HG02759 (cell line): ENCODE measurements at regions not wholly inside any gene's neighbourhood (a gene's known extent, or its start where the extent isn't known, plus 50 kb on each side); places are given as distances from the start of the nearest gene placed in this dataset.

Experiments
- ATAC-seq: cut with Tn5 transposase; IDR thresholded peaks from one replicate; pipeline ENCODE4 v1.9.1; 2021; ENCODE audit warnings: mild to moderate bottlenecking, moderate library complexity; ENCODE audit not compliant: unreplicated experiment

- no peak for ATAC-seq
Observed at GRCh38 chr2:204108330-204108751, 171.8 kb downstream of the ICOS start.

GRCh38 chr2:204108781-204109295 is 172.3 kb downstream of the ICOS start:
- no peak for ATAC-seq

DNA sequence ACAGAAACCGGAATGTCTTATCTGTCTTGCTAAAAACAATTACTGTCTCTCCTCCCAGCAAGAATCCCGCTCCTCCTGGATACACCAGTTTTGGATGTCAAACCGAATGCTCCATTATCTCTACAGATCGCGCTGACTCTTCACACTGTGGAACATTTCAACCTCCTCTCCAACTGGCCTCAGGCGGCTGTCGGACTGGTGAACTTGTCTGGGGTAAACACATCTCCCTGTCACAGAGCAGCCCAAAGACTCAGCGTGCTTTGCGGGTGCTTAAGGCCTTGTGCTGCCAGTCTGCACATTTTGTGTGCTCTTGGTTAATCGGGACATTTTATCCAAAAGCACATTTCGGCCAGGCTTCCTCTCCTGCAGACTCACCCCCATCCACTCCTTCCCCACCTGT is 173.1 kb downstream of the ICOS start:
- ATAC-seq = no peak

DNA sequence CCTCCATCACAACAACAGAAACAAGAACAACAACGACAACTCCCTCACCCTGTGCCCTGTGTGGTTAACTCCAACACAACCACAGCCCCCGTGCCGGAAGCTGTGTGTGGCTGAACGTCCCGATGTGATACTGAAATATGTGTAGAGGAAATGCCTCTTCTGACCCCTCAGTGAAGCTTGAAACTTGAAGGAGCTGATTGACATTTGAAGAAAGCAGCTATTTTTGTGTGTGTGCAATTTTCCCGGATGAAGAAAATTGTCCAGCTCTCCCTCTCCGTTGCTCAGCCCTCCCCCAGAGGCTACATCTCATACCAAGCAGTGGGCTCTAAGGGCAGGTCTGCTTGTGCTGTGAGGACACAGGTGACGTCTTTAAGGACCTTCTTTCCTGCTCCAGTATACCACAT is 173.8 kb downstream of the ICOS start:
- peak; percentile 88 for ATAC-seq

DNA sequence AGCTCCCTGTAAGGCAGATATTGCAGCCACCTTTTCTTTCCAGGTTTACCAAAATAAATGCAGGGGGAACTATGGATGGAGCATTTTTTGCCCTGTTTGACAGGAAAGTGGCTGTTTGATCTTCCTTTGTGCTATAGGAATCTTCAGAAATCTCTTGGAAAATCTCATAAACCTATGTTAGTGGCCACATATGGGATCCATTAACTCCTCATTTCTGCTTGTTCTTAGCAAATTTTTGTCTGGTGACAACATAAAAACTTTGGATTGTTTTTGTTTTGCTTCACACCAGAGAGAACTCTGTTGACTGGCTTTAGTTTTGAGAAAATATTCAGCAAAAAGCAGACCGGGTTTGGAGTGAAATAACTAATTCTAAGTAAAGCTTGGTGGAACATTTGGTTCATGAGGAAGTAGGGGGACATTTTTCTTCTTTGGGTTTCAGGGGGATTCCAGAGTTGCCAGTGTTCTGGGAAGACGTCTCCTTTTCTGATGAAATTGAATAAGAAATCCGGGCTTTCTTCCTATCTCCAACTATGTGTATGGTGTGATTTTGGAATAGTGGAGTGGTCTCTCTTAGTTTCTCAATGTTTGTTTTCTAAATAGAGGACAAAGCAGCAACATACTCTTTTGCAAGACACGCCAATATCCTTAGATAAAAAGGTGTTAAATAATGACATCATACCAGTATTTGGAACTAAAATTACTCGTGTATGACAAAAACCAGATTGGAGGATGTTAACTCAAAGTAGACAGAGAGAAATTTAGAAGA is 174.4 kb downstream of the ICOS start:
- ATAC-seq = no peak

DNA sequence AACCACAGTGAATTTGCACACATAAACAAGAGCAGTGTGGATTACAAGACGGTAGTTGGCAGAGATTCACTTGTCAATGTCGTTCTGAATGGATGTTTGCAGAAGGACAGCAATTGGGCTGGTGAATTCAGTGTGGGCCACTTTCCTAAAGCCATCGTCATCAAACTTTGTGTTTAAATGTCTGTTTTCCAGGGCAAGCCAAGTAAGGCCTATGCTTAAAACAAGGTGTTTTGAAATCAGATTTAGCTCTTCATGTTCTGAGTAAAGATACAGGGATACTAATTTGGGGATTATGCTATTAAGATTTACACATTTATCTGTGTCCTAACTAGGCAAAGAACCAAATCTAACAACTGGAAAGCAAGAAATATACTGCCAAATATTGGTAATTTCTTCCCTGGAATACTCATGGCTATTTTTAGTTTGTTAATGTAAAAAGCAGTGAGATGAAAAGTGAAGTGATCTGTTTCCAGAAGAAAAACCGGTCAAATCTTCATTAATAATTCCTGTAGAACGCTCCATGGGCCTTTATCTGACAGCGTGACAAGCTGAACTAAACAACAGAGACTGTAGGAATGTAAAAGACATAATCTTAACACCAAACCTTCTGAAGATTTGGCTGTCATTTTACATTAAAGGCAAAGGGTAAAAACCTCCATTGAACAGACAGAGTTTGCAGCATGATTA is 175.7 kb downstream of the ICOS start:
- no peak for ATAC-seq

GRCh38 chr2:204114295-204115136 is 178.0 kb downstream of the ICOS start:
- no peak for ATAC-seq

GRCh38 chr2:204115137-204116056 is 178.8 kb downstream of the ICOS start:
- ATAC-seq = no peak

DNA sequence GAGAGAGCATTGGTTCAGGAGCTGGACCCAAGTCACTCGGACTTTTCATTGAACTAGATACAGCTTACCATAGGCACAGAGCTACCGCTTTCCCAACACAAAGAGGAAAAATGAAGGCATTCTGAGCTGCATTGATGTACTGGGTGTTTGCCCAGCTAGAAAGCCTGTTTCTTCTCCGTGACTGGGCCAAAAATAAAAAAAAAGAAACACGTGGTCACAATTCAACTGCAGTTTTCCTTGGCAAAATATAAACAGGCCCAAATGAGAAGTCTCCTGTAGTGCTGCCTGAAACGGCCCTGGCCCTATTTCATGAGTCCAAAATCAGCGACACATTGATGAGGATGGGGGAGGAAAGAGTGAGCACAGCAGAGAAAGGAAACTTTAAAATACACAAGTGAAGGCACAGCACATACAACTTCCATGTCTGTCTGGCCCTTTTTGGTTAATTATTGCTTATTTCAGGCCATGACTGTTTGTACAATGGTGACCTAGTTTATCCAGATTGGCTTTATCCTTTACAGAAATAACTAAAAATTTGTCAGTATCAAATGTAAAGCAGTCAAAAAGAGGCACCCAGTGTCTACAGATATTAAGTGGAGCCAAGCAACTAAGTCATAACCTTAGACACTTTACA is 179.7 kb downstream of the ICOS start:
- ATAC-seq = no peak

GRCh38 chr2:204122425-204122824 is 185.9 kb downstream of the ICOS start:
- ATAC-seq = no peak

GRCh38 chr2:204124140-204124750 is 187.7 kb downstream of the ICOS start:
- ATAC-seq = no peak

GRCh38 chr2:204126705-204127104 is 190.1 kb downstream of the ICOS start:
- ATAC-seq = no peak

DNA sequence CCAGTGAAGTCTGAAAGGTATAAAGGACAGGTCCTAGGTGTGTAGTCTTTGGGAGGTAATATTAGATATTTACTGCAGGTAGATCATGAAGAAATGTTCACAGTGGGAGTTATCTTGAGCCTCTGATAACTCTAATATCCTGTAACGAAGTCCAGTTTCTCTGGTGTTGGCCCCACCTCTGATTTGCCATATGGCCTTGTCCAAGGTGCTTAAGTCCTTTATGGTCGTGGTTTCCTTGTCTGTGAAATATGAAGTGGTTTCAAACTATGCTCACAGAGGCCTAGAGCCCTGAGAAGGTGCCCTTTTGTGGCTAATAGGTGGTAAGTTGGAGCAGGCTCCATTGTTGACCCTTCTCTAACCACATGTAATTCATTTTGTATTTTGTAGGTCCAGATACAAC is 190.7 kb downstream of the ICOS start:
- no peak for ATAC-seq

DNA sequence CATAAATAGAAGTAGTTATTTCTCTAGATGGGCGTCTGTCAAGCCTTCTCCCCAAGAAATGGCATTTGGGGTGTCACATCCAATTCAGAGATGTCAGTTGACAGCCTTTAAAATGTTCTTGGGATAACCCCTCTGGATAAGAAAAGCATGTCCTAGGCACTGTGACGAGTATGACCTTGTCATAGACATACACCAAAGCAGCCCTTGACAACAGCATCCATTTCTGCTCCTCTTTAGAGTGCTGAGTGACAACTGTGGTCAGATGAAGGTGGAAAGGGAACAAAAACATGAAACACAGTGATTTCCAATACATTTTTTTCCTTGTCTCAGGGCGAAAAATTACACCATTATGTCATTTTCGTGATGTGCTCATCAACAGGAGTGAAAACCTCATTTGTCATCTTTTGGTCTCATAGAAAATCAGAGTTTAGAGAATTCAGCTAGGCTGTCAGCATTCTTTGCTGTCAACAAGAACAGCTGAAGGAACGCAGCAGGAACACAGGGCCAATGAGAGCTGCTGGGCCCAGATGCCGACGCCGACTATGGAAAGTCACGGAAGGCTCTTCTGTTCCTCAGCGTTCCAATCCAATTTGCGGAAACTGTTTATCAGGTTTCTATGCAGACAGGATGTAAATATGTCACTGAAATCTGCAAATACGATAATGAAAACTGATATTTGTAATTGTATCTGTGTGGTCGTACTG is 193.2 kb downstream of the ICOS start:
- no peak for ATAC-seq

- no peak for ATAC-seq
Observed at GRCh38 chr2:204131621-204132020, 195.1 kb downstream of the ICOS start.

GRCh38 chr2:204133476-204133875 is 196.9 kb downstream of the ICOS start:
- no peak for ATAC-seq

- ATAC-seq = no peak
Observed at GRCh38 chr2:204134421-204134820, 197.9 kb downstream of the ICOS start.

DNA sequence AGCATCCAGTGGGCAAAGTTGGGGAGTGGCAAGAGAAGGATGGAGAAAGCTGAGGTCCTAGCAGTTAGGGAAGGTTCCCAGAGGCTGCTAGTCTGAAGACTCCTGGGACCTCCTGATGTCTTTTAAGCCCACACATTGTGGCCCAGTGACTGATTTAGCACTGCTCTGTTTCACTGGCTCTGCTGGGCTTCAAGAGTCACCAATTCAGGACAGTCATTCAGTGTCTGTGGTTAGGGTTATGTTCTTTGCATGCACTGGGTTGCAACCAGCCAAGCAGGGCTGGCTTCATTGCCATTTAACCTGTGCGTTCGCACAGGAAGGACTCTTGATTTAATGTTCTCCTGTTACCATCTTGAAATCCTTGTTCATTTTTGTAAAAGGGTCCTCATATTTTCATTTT is 199.2 kb downstream of the ICOS start:
- no peak for ATAC-seq

DNA sequence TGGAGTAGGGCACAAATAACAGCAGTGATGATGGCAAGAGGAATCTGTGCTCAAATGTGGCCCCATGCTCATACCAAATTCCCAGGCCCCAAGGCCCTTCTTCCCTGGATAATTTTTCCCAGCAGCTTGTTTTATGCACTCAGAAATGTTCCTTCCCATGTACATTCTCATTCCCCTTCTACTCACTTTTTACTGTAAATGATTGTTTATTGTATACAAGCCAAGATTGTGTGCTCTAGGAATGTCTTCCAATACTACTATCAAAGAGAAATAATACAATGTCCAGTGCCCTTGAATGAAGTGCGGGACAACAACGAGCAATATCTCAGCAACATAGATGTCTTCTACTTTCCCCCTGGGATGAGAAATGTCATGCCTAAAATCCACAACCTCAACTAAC is 201.6 kb downstream of the ICOS start:
- ATAC-seq = no peak
